OCI-LY7 (cell line): ENCODE measurements at regions not wholly inside any gene's neighbourhood (a gene's known extent, or its start where the extent isn't known, plus 50 kb on each side); places are given as distances from the start of the nearest gene placed in this dataset.

Experiments used
- BruUV-seq: library from RNA; stranded (reverse); fragments of 400-500 nt; replicated peaks from 2 replicates; lab custom pipeline; 2021; lab: Mats Ljungman, UMichigan
- CTCF ChIA-PET: fragments of 300-600 bp; sonication (Branson Sonifier 250); formaldehyde crosslinking; loops from one replicate; lab custom pipeline; 2022; ENCODE audit warnings: antibody characterized with exemption; ENCODE audit not compliant: unreplicated experiment; lab: Charles Lee
- POLR2A ChIA-PET: fragments of 300-600 bp; sonication (Branson Sonifier 250); formaldehyde crosslinking; loops from one replicate; lab custom pipeline; 2022; ENCODE audit warnings: antibody characterized with exemption; lab: Charles Lee
- DNase-seq: peaks from one replicate; pipeline ENCODE4 v3.0.0-alpha.2; 2015; ENCODE audit warnings: low spot score
- H2AFZ ChIP-seq: fragments of 200-600 bp; sonication (generic), shearing (Covaris generic); 2 replicates; pipeline ENCODE4 v1.6.1; 2014; ENCODE audit warnings: mild to moderate bottlenecking, antibody characterized with exemption, low read length, moderate library complexity
- H3K27ac ChIP-seq: fragments of 200-600 bp; sonication (generic); 2 replicates; pipeline ENCODE4 v1.5.1; 2014; ENCODE audit warnings: mixed run types, low read depth, mild to moderate bottlenecking, moderate library complexity, low read length, inconsistent platforms; ENCODE audit not compliant: poor library complexity, severe bottlenecking
- H3K36me3 ChIP-seq: fragments of 200-600 bp; sonication (generic); 2 replicates; pipeline ENCODE4 v1.6.1; 2014; ENCODE audit warnings: mild to moderate bottlenecking, antibody characterized with exemption, low read length, moderate library complexity, mixed read lengths; ENCODE audit not compliant: insufficient read depth
- H3K4me1 ChIP-seq: fragments of 200-600 bp; sonication (generic); 2 replicates; pipeline ENCODE4 v1.5.1; 2014; ENCODE audit warnings: mild to moderate bottlenecking, low read length; ENCODE audit not compliant: insufficient read depth, poor library complexity, severe bottlenecking
- H3K4me2 ChIP-seq: fragments of 200-600 bp; sonication (generic); 2 replicates; pipeline ENCODE4 v1.6.1; 2014; ENCODE audit warnings: mild to moderate bottlenecking, low read length
- H3K4me3 ChIP-seq: fragments of 200-600 bp; sonication (generic); 2 replicates; pipeline ENCODE4 v1.5.1; 2014; ENCODE audit warnings: mild to moderate bottlenecking, low read depth, low read length; ENCODE audit not compliant: poor library complexity, severe bottlenecking
- H3K79me2 ChIP-seq: fragments of 200-600 bp; sonication (generic); 2 replicates; pipeline ENCODE4 v1.6.1; 2016; ENCODE audit warnings: low read depth, mild to moderate bottlenecking, low read length, moderate library complexity, mixed read lengths; ENCODE audit not compliant: insufficient read depth
- H3K9me2 ChIP-seq: fragments of 200-600 bp; sonication (generic); 2 replicates; pipeline ENCODE4 v1.6.1; 2016; ENCODE audit warnings: mild to moderate bottlenecking, low read length, mixed read lengths; ENCODE audit not compliant: insufficient read depth
- H3K9me3 ChIP-seq: fragments of 200-600 bp; sonication (generic); 2 replicates; pipeline ENCODE4 v1.6.1; 2014; ENCODE audit warnings: mild to moderate bottlenecking, mixed run types, low read length, mixed read lengths
- H4K20me1 ChIP-seq: fragments of 200-600 bp; sonication (generic); 2 replicates; pipeline ENCODE4 v1.6.1; 2014; ENCODE audit warnings: mild to moderate bottlenecking, antibody characterized with exemption, low read length, moderate library complexity, mixed read lengths; ENCODE audit not compliant: insufficient read depth
- CTCF ChIP-seq: fragments of 200-600 bp; sonication (generic); conservative IDR thresholded peaks from 2 replicates; pipeline ENCODE4 v1.5.1; 2014; ENCODE audit warnings: mild to moderate bottlenecking, antibody characterized with exemption, low read length, moderate library complexity, mixed read lengths
- EZH2phosphoT487 ChIP-seq: fragments of 200-600 bp; sonication (generic); IDR thresholded peaks from 2 replicates; pipeline ENCODE4 v1.6.1; 2018; ENCODE audit warnings: low read depth, borderline replicate concordance, mild to moderate bottlenecking, mixed run types, antibody characterized with exemption, low read length, moderate library complexity, mixed read lengths
- intact Hi-C: fragments of 100-400 bp; cut with micrococcal nuclease; formaldehyde crosslinking; loops from one replicate; pipeline ENCODE4 v1.10.0; 2022; ENCODE audit not compliant: unreplicated experiment

- ChIA-PET POLR2A (no interaction called here), CTCF (no interaction called here)
- no TSS peak for BruUV-seq
- Histone ChIP-seq H2AFZ (no peak overlapping the region), H3K4me1 (no peaks in the 10 kb centered on the region), H3K27ac (no peak overlapping the region), H3K36me3 (no peaks in the 10 kb centered on the region), H3K9me3 (no peaks in the 10 kb centered on the region), H3K79me2 (no peaks in the 10 kb centered on the region), H3K9me2 (no peaks in the 10 kb centered on the region), H3K4me2 (no peak overlapping the region), H4K20me1 (no peaks in the 10 kb centered on the region), H3K4me3 (no peak overlapping the region)
- intact Hi-C loops = no loop called here
- TF ChIP-seq CTCF (no peak), EZH2phosphoT487 (no peak)
- DNase-seq = no peak
Observed at GRCh38 chr6:77332915-77333623, 130.2 kb downstream of the HTR1B start.

GRCh38 chr6:77326711-77327110, 136.6 kb downstream of the HTR1B start:
- no TSS peak for BruUV-seq
- TF ChIP-seq CTCF (no peak), EZH2phosphoT487 (no peak)
- Histone ChIP-seq H3K4me2 (no peak overlapping the region), H3K4me3 (no peak overlapping the region), H3K9me3 (no peaks in the 10 kb centered on the region), H3K4me1 (no peaks in the 10 kb centered on the region), H3K9me2 (no peaks in the 10 kb centered on the region), H3K27ac (no peak overlapping the region), H3K79me2 (no peaks in the 10 kb centered on the region), H4K20me1 (no peaks in the 10 kb centered on the region), H3K36me3 (no peaks in the 10 kb centered on the region), H2AFZ (no peak overlapping the region)
- POLR2A ChIA-PET = interaction anchor here (0.6 kb wide), 1 partner anchor 1283 kb away, joined by 3 read pairs; no protein-coding TSS in a partner anchor
- intact Hi-C loops = no loop called here
- DNase-seq = no peak
- CTCF ChIA-PET = no interaction called here

GRCh38 chr6:77326029-77326428, 137.3 kb downstream of the HTR1B start:
- no TSS peak for BruUV-seq
- Histone ChIP-seq H3K4me1 (no peaks in the 10 kb centered on the region), H3K79me2 (no peaks in the 10 kb centered on the region), H3K4me2 (no peak overlapping the region), H3K27ac (no peak overlapping the region), H3K9me2 (no peaks in the 10 kb centered on the region), H2AFZ (no peak overlapping the region), H4K20me1 (no peaks in the 10 kb centered on the region), H3K36me3 (no peaks in the 10 kb centered on the region), H3K9me3 (no peaks in the 10 kb centered on the region), H3K4me3 (no peak overlapping the region)
- TF ChIP-seq EZH2phosphoT487 (no peak), CTCF (no peak)
- intact Hi-C loops = no loop called here
- POLR2A ChIA-PET = no interaction called here
- CTCF ChIA-PET = no interaction called here
- DNase-seq = no peak
